Kidney glomerular epithelial cell (primary cell): ENCODE measurements at regions not wholly inside any gene's neighbourhood (a gene's known extent, or its start where the extent isn't known, plus 50 kb on each side); places are given as distances from the start of the nearest gene placed in this dataset.

Experiments
- DNase-seq: peaks from one replicate; lab custom pipeline; 2025; lab: John Stamatoyannopoulos, UW

DNA sequence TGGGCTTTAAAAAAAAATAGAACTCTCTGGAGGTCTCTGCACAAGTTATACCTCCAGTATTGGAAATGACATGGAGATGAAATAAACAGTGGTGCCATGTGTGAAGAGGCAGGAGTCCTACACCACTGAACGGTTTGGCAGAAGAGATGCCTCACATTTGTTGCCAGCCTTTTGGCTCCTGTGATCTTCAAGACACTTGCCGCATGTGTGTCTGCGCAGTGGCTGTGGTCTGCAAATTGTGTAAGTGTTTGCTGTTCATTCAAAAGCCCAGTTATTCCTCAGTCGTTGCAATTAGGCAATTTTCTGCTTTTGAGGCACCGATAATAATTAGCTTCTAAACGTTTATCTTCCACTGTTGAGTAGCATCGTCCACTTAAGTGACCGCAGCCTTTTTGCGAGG lies 319.1 kb downstream of the BRD1 start:
- no peak for DNase-seq

- no peak for DNase-seq
Measured at GRCh38 chr22:49507607-49508292, 319.9 kb downstream of the BRD1 start.

DNA sequence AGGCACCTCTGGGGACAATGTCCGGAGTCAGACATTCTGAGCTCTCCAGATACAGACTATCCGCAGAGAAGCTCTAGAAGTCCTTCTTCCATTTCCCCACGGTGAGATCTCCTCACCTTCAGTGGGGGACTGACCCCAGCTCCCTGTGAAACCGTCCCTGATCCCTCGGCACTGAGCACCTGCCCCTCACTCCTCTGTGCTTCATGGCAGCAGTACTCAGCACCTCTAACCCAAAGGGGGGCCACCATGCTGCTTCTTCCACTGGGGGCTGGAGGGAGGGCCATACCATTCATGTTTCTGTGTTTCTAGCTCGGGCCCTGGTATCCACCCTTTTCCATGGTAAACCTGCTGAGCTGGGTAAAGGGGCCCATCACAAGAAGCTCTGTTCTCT lies 321.7 kb downstream of the BRD1 start:
- no peak for DNase-seq

GRCh38 chr22:49505337-49506009 lies 322.2 kb downstream of the BRD1 start:
- no peak for DNase-seq

- no peak for DNase-seq
Measured at GRCh38 chr22:49503896-49504521, 323.7 kb downstream of the BRD1 start.

DNA sequence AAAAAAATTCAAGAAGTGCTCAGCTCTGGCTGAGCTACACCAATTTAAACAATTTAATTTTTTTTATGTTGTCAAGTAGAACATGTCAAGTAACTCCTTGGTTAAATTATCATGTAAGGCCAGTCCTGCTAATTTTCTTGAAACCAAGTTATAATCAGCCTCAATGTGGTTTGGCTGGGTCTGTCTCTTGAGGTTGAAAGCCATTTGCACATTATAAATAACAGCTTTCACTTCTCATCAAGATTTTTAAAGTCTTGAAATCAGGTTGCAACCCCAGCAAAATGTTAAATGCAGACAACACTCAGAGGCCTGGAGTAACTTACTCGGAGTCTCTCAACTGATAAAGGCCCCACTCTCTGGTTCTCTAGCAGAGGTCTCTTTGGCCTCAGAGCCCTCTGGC lies 324.4 kb downstream of the BRD1 start:
- no peak for DNase-seq

GRCh38 chr22:49502126-49502826 lies 325.4 kb downstream of the BRD1 start:
- no peak for DNase-seq

- no peak for DNase-seq
Measured at GRCh38 chr22:49500942-49501395, 326.7 kb downstream of the BRD1 start.

DNA sequence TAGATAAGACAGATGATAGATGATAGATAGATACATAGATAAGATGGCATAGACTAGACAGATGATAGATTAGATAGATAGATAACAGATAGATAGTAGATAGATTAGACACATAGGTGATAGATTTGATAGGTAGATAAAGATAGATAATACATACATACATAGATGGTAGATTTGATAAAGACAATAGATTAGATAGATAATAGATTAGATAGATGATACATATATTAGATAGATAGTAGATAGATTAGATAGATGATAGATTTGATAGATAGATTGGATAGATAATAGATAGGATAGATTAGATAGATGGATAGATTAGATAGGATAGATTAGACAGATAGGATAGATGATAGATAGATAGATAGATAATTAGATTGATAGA lies 327.6 kb downstream of the BRD1 start:
- DNase-seq = no peak

DNA sequence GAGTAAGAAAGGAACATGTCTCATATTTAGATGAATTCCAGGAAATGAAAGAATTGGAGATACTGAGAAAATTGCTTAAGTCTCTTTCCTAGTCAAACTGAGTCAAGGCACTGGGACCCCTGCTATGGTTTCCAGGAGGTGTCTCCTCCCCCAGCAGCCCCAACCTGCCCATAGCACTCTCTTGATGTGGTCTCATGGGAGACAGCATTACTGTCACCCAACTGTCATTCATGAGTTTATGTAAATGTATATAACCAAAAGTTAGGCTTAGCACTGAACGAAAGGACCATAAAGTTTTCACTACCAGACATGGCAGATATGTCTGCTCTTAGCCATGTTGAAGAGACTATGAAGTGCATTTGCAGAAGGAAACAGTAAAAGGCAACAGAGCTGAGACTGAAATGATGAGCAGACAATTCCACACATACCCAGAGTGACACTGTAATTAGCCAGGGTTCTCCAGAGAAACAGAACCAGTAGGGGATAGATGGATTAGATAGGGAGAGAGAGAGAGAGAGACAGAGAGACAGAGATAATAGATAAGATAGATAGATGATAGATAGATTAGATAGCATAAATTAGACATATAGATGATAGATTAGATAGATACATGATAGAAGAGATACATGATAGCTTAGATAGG lies 328.1 kb downstream of the BRD1 start:
- DNase-seq = no peak

- no peak for DNase-seq
Measured at GRCh38 chr22:49497266-49497665, 330.4 kb downstream of the BRD1 start.

GRCh38 chr22:49494555-49494954 lies 333.1 kb downstream of the BRD1 start:
- DNase-seq = no peak

DNA sequence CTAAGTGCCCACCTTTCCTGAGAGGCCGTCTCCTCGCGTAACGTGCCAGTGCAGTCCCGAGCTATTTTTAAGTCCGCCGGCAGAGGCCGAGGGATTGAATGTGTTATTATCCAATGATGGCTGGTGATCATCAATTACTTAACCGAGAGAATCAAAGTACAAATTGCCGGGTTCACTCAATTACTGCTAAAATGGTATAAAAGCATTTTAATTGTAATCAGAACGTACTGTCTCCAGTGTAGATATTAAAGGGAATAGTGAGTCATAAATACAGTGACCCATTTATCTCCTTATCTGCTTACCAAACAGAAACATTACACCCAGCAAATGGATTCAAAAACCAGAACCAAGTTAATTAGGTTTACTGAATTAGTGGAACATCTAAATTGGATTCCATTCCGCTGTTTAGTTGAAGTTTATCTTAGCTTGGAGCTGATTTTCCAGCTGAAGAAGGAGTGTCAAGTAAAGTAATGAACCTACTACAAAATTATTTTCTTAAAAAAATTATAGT lies 334.9 kb downstream of the BRD1 start:
- no peak for DNase-seq

- no peak for DNase-seq
Measured at GRCh38 chr22:49492308-49492707, 335.4 kb downstream of the BRD1 start.

DNA sequence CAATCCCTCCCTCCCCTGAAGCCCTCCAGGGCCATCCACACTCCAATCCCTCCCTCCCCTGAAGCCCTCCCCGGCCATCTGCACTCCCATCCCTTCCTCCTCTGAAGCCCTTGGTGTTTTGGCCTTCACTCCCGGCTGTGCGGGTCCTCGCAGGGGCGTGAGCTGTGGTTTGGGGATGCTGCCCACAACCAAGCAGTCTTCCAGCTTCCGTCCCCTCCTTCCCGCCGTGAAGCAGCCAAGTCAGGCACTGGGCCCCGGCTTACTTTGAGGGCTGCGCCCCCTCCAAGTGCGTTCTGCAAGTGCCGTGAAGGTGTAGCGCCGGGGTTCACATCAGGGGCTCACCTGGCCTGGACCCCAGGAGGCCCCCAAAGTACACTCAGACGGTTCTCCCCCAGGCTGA lies 335.9 kb downstream of the BRD1 start:
- no peak for DNase-seq

GRCh38 chr22:49491221-49491635 lies 336.4 kb downstream of the BRD1 start:
- DNase-seq = no peak

- DNase-seq = no peak
Measured at GRCh38 chr22:49490692-49491091, 337.0 kb downstream of the BRD1 start.

GRCh38 chr22:49489821-49490220 lies 337.9 kb downstream of the BRD1 start:
- no peak for DNase-seq

DNA sequence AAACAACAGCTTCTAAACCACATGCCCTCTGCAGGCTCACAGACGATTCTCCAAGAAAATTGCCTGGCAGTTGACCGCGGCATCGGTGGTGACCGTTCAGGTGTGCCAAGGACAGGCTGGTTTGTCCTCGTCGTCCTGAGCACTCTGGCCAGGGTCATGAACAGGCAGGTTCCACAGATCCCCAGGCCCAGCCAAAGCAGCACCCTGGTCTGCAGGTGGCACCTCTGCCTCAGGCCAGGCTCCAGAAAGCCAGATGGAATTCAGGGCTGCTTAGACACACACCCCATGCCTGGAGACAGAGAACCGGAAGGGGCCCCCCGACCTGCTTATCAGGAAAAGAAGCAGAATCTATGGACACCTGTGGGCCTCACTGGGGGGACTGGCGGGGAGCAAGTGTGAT lies 338.7 kb downstream of the BRD1 start:
- DNase-seq = no peak

DNA sequence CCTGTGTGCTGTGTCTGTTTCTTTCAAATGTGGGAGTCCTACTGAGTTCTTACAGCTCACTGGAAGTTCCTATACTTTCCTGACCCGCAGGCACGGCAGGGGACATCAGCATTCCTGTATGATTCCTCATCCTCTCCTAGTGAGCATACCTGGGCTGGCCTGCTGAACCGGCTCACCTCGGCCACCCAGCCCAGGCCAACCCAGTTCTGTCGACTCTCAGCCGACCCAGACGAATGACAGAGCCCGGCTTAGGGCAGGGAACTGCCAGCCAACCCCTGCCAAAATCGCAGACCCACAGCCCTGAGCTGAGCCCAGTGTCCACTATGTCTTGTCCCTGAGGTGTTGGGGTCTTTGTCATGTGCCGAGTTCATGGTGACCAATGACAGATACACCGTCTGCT lies 339.7 kb downstream of the BRD1 start:
- DNase-seq = no peak

DNA sequence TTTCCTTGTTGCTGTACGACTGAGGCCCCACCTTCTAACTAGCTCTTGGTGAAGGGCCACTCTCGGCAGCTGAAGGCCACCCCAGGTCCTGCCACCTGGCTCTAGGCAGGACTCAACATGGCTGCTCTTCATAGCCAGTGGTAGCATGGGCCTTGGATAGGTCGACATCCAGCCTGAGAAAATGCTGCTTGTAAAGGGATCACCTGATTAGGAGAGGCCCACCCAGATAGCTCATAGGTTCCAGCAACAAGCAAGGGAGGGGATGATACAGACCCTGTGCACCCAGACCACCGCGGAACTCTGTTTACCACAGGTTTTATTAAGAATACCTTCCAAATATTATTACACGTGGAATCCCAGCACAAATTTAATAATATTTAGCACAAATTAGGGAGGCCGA lies 341.4 kb downstream of the BRD1 start:
- no peak for DNase-seq

DNA sequence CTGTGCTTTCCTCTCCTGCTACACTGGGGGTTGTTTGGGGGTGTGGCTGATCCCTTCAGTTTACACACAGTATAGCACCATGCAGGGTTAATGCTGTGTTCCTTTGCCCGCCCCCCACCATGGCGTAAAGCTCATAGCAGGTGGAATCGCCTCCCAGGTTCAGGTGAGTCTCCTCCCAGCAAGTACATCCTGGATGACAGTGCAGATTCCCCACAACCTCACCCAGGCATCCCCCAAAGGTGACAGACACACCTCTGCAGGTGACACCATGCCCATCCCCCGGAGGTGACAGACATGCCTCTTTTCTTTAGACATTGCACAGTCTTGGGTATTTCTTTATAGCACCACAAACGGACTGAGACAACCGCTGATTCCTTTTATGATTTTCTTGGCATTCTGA lies 343.7 kb downstream of the BRD1 start:
- no peak for DNase-seq
